Transverse colon (tissue), 4 donors: ENCODE measurements at regions not wholly inside any gene's neighbourhood (a gene's known extent, or its start where the extent isn't known, plus 50 kb on each side); places are given as distances from the start of the nearest gene placed in this dataset.

Source experiments
- CTCF ChIP-seq, 5 experiments: fragments of 200-600 bp in 3 of 5; fragments of 450-650 bp in 2 of 5; sonication (generic) in 3 of 5; IDR thresholded peaks; 1 replicate in 2 of 5; 2 replicates in 3 of 5; pipeline ENCODE4 v1.5.1; 2016 to 2017; ENCODE audit warnings: antibody characterized with exemption in 5 of 5, inconsistent platforms in 3 of 5, mild to moderate bottlenecking in 2 of 5, moderate library complexity in 1 of 5
- EP300 ChIP-seq: sonication (generic); formaldehyde crosslinking; IDR thresholded peaks from one replicate; pipeline ENCODE4 v1.6.1; 2017; ENCODE audit warnings: antibody characterized with exemption, low read depth
- POLR2A ChIP-seq: fragments of 450-650 bp; IDR thresholded peaks from one replicate; pipeline ENCODE4 v1.6.1; 2016; ENCODE audit warnings: antibody characterized with exemption, mild to moderate bottlenecking, moderate library complexity
- POLR2AphosphoS5 ChIP-seq, 3 donors: sonication (generic); formaldehyde crosslinking; IDR thresholded peaks; one replicate each; pipeline ENCODE4 v1.6.1; 2016; ENCODE audit warnings: antibody characterized with exemption in 3 of 3

GRCh38 chr7:46301677-46302076, 380.6 kb upstream of the IGFBP3 start:
- TF ChIP-seq POLR2A (no peak), CTCF (IDR thresholded peaks at IDR 0.05) (no peak), EP300 (no peak), POLR2AphosphoS5 (IDR thresholded peaks at IDR 0.05) (no peak)
